Omental fat pad (tissue), 3 donors: ENCODE measurements at regions not wholly inside any gene's neighbourhood (a gene's known extent, or its start where the extent isn't known, plus 50 kb on each side); places are given as distances from the start of the nearest gene placed in this dataset.

Source experiments
- ATAC-seq: fragments of 150-250 bp; one replicate; pipeline ENCODE4 v1.9.1; 2016; ENCODE audit warnings: mild to moderate bottlenecking, moderate library complexity; ENCODE audit not compliant: low FRiP score
- DNase-seq: peaks from one replicate; pipeline ENCODE4 v3.0.0-alpha.2; 2019; ENCODE audit warnings: low spot score
- CTCF ChIP-seq, 3 donors: fragments of 450-650 bp; IDR thresholded peaks; one replicate each; pipeline ENCODE4 v1.5.1; 2016 to 2017; ENCODE audit warnings: antibody characterized with exemption in 3 of 3, mild to moderate bottlenecking in 3 of 3, moderate library complexity in 2 of 3

- ATAC-seq (no peak), DNase-seq (no peak)
- TF ChIP-seq CTCF (IDR thresholded peaks at IDR 0.05) = no peak
Measured at GRCh38 chr7:106781828-106782544, 83.1 kb upstream of the PIK3CG start.

- no peak for TF ChIP-seq CTCF (IDR thresholded peaks at IDR 0.05)
- DNase-seq = no peak
- ATAC-seq = no peak
Measured at GRCh38 chr7:106783286-106783685, 81.8 kb upstream of the PIK3CG start.

- DNase-seq = no peak
- no peak for TF ChIP-seq CTCF (IDR thresholded peaks at IDR 0.05)
- no peak for ATAC-seq
Measured at GRCh38 chr7:106788637-106789036, 76.4 kb upstream of the PIK3CG start.

- ATAC-seq (no peak), DNase-seq (no peak)
- no peak for TF ChIP-seq CTCF (IDR thresholded peaks at IDR 0.05)
Measured at GRCh38 chr7:106791526-106791925, 73.6 kb upstream of the PIK3CG start.

- no peak for TF ChIP-seq CTCF (IDR thresholded peaks at IDR 0.05)
- DNase-seq (no peak), ATAC-seq (no peak)
Measured at GRCh38 chr7:106792233-106792926, 72.7 kb upstream of the PIK3CG start.

- TF ChIP-seq CTCF (IDR thresholded peaks at IDR 0.05) = no peak
- DNase-seq (no peak), ATAC-seq (no peak)
Measured at GRCh38 chr7:106793015-106793975, 71.8 kb upstream of the PIK3CG start.
